GM20000 (cell line): ENCODE measurements at regions not wholly inside any gene's neighbourhood (a gene's known extent, or its start where the extent isn't known, plus 50 kb on each side); places are given as distances from the start of the nearest gene placed in this dataset.
A peak's percentile ranks its signal among the peaks of the same experiment; 100 is the strongest.
"Not testable (repeated sequence)": the region's sequence is repeated elsewhere in the genome, so short reads cannot be mapped to it uniquely, and the experiment has no call there.

Experiments used
- DNase-seq: peaks from one replicate; pipeline ENCODE4 v3.0.0; 2012; ENCODE audit warnings: low spot score
- TF ChIP-seq, protein P1 (sequence below): IDR thresholded peaks from 2 replicates; pipeline ENCODE4 v1.5.1; 2012; ENCODE audit warnings: mild to moderate bottlenecking, control low read depth; ENCODE audit errors: extremely low read depth, missing control alignments

DNA sequence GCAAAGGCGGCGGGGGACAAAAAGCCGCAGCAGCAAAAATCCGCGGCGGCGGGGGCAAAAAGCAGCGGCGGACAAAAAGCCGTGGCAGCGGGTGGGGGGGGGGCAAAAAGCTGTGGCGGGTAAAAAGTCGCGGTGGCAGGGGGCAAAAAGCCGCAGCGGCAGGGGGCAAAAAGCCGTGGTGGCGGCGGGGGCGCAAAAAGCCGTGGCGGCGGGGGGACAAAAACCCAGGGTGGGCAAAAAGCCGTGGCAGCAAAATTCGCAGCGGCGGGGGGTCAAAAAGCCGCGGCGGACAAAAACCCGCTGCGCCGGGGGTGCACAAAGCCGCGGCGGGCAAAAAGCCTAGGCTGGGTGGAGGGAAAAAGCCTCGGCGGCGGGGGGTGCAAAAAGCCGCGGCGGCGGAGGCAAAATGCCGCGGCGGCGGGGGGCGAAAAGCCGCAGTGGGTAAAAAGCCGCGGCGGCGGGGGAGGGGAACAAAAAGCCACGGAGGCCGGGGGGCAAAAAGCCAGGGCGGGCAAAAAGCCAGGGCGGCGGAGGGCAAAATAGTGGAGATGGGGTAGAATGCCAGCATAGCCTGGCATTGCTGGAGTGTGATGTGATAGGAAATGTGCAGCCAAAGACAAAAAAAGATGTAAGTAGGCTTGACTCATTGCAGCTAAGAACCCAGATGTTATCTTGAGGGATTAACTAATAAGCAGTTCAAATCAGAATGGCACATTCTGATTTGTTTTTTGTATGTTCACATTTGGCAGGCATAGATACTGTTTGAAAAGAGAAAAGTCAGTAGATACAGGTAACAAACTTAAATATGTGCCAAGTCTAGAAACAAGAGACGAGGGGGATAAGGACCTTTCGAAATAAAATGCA is 1076.3 kb downstream of the RPIA start:
- TF ChIP-seq, protein P1, sequence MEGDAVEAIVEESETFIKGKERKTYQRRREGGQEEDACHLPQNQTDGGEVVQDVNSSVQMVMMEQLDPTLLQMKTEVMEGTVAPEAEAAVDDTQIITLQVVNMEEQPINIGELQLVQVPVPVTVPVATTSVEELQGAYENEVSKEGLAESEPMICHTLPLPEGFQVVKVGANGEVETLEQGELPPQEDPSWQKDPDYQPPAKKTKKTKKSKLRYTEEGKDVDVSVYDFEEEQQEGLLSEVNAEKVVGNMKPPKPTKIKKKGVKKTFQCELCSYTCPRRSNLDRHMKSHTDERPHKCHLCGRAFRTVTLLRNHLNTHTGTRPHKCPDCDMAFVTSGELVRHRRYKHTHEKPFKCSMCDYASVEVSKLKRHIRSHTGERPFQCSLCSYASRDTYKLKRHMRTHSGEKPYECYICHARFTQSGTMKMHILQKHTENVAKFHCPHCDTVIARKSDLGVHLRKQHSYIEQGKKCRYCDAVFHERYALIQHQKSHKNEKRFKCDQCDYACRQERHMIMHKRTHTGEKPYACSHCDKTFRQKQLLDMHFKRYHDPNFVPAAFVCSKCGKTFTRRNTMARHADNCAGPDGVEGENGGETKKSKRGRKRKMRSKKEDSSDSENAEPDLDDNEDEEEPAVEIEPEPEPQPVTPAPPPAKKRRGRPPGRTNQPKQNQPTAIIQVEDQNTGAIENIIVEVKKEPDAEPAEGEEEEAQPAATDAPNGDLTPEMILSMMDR, result no peak
- peak; percentile 4 for DNase-seq

- DNase-seq, result no peak
- TF ChIP-seq, protein P1, result no peak
These were observed 1084.4 kb downstream of the RPIA start for GRCh38 chr2:89775885-89776284.

DNA sequence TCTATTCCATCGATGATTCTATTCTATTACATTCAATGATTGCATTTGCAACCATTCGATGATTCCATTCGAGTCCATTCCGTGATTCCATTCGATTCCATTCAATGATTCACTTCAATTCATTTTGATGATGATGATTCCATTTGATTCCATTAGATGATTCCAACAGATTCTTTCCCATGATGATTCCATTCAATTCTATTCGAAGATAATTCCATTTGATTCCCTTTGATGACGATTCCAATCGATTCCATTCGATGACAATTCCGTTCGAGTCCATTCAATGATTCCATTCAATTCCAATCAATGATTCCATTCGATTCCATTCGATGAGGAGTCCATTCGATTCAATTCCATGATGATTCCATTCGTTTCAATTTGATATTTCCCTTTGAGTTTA is 1088.8 kb downstream of the RPIA start:
- TF ChIP-seq, protein P1, result no peak
- no peak for DNase-seq

DNA sequence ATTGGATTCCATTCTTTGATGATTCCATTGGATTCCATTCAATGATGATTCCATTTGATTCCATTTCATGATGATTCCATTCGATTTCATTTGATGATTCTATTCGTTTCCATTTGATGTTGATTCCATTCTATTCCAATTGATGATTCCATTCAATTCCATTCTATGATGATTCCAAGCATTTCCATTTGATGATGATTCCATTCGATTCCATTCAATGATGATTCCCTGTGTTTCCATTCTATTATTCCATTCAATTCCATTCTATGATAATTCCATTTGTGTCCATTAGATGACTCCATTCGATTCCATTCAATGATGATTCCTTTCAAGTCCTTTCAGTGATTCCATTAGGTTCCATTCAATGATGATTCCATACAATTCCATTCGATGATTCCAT is 1090.5 kb downstream of the RPIA start:
- no peak for DNase-seq
- TF ChIP-seq, protein P1, result no peak

GRCh38 chr2:89784960-89785359 is 1093.5 kb downstream of the RPIA start:
- DNase-seq, result no peak
- TF ChIP-seq, protein P1, result no peak

DNA sequence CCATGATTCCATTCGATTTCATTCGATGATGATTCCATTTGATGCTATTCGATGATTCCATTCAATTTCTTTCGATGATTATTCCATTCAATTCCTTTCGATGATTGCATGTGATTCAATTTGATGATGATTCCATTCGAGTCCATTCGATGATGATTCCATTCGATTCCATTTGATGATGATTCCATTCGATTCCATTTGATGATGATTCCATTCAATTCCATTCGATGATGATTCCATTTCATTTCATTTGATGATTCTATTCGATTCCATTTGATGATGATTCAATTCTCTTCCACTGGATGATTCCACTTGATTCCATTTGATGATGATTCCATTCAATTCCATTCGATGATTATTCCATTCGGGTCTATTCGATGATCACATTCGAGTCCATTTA is 1094.1 kb downstream of the RPIA start:
- DNase-seq, result not testable (repeated sequence)

DNA sequence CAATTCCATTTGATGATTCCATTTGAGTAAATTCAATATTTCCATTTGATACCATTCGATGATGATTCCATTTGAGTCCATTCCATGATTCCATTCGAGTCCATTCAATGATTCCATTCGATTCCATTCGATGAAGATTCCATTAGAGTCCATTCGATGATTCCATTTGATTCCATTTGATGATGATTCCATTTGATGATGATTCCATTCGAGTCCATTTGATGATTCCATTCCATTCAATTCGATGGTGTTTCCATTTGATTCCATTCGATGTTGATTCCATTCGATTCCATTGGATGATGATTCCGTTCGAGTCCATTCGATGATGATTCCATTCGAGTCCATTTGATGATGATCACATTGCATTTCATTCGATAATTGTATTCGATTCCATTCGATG is 1095.2 kb downstream of the RPIA start:
- DNase-seq, result not testable (repeated sequence)

DNA sequence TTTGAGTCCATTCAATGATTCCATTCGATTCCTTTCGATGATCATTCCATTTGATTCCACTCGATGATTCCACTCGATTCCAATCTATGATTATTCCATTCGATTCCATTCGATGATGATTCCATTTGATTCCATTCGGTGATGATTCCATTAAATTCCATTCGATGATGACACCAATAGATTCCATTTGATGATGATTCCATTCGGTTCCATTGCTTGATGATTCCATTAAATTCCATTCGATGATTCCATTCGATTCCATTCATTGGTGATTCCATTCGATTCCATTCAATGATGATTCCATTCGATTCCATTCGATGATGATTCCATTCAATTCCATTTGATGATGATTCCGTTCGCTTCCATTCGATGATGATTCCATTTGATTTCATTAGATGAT is 1104.1 kb downstream of the RPIA start:
- not testable (repeated sequence) for DNase-seq

- TF ChIP-seq, protein P1, result no peak
- no peak for DNase-seq
These were observed 1106.0 kb downstream of the RPIA start for GRCh38 chr2:89797320-89798038.

DNA sequence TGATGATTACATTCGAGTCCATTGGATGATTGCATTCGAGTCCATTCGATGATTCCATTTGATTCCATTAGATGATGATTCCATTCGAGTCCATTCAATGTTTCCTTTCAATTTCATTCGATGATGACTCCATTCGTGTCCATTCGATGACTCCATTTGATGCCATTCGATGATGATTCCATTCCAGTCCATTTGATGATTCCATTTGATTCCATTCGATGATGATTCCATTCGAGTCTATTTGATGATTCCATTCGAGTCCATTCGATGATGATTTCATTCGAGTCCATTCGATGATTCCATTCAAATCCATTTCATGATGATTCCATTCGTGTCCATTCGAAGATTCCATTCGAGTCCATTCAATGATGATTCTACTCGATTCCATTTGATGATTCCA is 1109.7 kb downstream of the RPIA start:
- DNase-seq, result not testable (repeated sequence)

GRCh38 chr2:89806363-89806762 is 1114.9 kb downstream of the RPIA start:
- DNase-seq, result not testable (repeated sequence)
